ENCODE measurements at regions not wholly inside any gene's neighbourhood (a gene's known extent, or its start where the extent isn't known, plus 50 kb on each side); places are given as distances from the start of the nearest gene placed in this dataset.

DNA sequence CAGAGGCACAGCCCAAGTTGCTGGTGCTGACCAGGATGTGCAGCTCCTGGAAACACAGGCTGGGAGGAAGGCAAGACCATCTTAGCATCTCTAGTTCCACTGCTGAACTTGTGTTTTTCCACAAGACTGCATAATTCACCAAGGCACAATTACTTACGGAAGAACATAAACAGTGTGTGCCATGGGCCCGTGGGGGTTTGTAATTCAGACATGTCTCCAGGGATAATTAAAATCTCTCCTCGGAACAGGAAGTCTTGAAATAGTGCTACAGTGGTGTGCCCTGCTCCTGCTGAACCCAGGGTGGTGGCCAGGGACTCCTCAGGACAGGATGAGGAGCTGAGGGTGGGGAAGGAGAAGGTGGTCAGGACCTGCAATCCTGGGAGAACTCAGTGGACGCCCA is 188.2 kb downstream of the CCT6B start:
- TF ChIP-seq, protein P1, sequence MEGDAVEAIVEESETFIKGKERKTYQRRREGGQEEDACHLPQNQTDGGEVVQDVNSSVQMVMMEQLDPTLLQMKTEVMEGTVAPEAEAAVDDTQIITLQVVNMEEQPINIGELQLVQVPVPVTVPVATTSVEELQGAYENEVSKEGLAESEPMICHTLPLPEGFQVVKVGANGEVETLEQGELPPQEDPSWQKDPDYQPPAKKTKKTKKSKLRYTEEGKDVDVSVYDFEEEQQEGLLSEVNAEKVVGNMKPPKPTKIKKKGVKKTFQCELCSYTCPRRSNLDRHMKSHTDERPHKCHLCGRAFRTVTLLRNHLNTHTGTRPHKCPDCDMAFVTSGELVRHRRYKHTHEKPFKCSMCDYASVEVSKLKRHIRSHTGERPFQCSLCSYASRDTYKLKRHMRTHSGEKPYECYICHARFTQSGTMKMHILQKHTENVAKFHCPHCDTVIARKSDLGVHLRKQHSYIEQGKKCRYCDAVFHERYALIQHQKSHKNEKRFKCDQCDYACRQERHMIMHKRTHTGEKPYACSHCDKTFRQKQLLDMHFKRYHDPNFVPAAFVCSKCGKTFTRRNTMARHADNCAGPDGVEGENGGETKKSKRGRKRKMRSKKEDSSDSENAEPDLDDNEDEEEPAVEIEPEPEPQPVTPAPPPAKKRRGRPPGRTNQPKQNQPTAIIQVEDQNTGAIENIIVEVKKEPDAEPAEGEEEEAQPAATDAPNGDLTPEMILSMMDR (conservative IDR thresholded peaks at IDR 0.05; ENCODE audit: low read depth, low read length), result no peak
- no peak for TF ChIP-seq EZH2 (IDR thresholded peaks at IDR 0.05; ENCODE audit: borderline replicate concordance, low read depth, low read length, poor library complexity, severe bottlenecking)

Data from A673 (cell line).